ENCODE measurements at regions not wholly inside any gene's neighbourhood (a gene's known extent, or its start where the extent isn't known, plus 50 kb on each side); places are given as distances from the start of the nearest gene placed in this dataset.

DNA sequence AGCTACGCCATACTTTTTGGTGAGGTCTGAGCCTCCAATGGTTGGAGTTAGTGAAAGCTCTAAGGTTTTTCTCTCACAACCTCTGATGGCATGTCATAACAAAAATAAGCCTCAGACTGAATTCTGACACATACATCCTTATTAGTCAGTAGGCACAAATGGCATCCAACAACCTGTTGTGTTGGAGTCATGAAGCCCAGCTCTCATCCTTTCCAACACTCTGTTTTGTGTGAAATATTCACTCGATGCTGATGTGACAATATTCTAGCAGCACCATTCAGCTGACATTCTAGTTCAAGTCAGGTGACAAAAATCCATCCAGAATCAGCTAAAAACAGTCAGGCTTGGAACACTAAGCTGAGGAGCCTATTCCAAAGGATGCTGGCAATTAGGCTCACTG, 603.2 kb upstream of the ID2 start:
- DNase-seq, result no peak

DNA sequence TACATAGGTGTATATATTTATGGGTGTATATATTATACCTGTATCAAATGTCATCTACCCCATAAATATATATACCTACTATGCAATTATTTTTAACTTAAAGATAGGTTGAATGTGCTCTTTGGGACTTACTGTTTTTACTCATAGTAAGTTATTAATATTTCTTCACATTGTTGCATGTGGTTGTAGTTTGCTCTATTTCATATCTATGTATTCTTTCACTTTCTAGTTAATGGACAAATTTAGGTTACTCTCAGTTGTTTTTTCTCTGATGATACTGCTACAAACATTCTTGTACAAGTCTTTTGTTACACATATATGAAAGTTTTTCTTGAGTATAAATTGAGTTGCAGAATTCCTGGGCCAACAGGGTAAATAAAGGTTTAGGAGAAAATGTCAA, 601.8 kb upstream of the ID2 start:
- DNase-seq, result no peak

DNA sequence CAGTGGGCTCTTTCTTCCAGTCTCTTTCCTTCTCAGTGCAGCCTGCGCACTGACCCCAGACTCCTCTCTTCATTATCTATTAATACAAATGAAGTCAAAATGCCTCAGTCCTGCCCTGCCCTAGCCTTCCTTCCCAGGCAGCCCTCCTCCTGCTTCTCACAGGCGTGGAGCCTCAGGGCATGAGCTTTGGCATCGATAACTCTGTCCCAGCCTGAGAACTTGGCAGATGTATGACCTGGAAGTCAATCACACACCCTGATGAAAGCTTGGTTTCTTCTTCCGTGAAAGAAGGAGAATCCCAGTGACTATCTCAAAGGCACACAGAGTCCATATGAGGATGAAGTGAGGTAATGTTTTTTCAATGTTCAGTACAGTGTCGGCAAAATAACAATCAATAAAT, 600.7 kb upstream of the ID2 start:
- DNase-seq, result no peak

DNA sequence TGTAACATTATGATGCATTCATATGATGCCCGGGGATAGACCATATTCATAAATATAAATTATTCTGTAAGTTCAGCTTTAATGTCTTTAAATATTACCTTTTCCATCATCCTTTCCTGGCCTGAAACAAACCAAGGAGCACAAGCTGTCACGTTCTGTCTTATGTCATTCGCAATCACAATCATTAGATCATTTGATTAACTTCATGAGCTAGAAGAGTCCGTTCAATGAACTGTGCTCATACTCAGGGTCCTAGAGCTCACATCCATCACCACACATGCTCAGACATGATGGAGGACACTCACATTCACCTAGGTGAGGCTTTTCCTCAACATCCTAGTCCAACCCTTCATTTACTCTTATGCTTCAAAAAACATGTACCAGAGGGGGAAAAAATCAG, 599.0 kb upstream of the ID2 start:
- DNase-seq, result no peak

DNA sequence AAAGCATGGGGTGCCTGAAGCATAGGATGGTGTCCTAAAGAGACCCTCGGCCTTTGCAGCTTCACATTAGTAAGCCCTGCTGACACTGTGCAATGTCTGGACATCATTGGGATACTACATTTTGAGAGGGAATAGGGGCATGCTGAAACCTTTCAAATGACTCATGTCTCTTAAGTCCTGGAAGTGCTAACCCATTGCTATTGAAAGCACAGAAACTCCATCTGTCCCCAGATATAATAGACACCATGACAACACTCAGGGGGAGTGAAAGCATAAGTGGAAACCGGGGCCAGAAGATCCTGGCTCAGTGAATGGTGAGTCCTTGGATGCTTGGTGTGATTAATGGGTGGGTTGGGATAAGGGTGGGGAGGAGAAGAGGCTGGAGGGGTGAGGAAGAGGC, 595.5 kb upstream of the ID2 start:
- no peak for DNase-seq

DNA sequence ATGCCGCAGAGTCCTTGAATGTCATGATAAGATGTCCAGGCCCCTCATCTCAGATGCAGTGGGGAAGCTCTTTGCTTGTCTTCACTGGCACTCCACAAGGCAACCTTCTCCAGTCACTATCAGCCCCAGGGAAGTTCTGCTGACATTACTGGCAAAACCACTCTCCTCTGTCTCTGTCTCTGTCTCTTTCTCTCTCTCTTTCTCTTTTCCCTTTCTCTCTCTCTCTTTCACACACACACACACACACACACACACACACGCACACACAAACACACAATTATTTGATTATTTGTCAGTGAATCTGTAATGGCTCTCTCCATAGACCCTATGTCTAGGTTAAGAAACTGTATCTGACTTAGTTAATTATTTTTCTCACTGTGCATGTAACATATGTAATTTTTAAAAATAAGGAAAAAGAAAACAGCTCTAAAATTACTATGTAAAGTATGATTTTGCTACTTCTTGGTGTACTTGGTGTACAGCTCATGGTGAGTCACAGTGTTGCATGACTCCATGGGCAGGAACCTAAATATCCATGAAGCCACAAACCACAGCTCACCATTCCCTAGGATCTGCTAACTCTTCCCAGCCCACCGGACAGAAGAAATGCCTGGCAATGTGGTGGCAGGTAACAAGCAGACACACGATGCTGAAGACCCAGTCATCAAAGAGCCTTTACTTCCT, 594.9 kb upstream of the ID2 start:
- DNase-seq, result no peak

DNA sequence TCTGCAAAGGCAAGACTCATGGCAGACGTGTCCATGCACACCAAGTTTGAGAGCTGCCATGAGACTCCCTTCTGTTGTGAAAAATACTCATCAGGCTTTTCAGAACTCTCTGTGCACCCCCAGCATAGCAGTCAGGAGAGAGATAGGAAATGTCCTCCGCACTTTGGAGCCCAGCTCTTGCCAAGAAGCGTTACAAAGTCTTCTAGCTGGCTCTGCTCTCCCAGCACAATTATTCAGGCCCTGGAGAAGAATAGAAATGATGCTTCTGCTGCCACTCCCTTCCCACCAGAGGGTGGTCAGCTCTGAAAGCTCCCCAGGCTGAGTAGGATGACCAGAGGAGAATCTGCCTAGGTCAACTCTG, 594.4 kb upstream of the ID2 start:
- DNase-seq, result no peak

DNA sequence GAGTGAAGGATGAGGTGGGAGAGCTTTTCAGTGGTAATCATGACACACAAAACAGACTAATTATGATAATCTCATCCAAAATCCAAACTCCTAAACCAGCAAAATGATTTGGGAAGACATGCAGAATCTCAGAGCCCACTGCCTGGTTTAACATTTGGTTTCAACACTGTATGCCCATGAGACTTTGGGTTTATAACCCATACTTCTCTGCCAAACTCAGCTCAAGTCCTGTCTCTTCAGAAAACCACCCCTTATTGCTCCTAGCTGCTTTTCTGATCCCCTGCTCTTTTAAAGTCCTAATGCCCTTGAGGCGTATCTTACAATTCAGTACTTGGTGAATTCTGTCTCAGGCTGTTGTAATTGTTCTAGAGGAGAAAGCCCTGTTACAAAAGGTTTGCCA, 593.0 kb upstream of the ID2 start:
- DNase-seq, result no peak

DNA sequence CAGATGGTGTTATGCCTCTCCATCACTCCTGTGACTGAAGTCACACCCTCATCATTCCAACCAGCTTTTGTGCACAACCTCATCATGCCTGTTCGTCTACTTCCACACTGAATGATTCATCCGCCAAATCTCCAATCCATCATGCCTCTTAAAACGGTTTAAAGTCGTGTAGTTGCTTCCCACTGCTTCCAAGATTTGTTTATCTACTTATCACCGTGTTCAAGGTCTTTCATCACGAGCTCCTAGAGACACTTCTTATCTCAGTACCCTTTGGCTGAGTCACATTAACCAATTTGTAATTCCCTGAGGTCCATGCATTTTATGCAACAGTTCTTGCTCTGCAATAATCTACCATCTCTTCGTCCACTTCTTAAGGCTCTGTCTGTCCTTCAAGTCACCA, 592.3 kb upstream of the ID2 start:
- DNase-seq, result no peak

DNA sequence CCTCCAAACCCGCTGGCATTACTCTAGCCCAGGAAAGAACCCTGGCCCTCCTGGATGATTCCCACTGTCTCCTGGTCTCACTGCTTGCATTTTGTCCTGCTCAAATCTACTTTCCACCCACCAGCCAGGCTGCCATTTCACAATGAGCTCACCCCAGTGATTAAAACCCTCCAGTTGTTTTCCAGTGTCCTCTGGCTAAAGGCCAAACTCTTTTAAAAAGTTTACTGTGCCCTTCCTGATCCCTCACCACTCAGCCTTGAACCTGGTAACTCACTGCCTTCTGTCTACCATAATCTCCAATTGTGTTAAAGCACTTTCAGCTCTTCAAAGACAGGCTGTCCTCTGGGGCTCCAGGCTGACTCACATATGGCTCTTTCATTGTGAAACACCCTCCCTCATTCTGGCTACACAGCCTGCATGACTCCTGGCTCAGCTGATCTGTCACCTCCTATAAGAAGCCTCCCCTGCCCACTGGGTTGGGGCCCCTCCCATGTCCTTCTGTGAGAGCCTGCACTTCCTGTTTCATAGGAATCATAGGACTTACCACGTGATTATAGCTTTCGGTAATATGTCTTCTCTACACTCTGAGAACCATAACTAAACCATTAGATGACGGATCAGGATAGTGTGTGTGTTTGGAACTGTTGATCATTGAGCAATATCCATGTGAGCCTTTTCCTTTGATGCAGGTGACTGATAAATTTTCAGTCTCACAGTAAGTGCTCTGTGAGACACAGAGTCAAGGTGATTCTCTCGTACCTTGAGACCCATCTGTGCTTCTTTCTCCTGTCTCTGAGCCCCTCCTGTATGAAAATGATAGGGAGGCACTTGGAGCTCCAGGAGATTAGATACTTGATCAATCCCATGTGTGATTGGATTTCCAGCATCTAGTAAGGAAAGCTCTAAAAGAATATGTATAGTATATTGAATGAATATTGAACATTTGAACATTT, 590.8 kb upstream of the ID2 start:
- peak; percentile 80 for DNase-seq

DNA sequence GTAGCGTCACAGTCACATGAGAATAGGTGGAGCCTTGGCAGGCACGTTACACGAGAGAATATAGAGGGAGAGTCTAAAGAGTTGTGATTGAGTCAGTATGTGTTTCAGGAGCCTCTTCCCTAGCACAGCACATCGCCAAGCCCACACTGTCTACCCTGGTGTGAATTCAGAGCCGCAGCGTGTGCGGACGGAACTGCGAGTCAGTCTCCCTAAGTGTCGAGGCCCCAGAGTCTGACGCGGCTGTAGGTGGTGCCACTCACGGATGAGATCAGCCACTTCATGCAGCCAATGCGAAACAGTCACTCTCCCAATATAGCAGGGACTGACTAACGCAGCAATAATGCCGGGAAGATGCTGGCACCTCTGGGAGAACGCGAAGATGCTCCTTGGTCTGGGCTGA, 587.3 kb upstream of the ID2 start:
- DNase-seq, result no peak

DNA sequence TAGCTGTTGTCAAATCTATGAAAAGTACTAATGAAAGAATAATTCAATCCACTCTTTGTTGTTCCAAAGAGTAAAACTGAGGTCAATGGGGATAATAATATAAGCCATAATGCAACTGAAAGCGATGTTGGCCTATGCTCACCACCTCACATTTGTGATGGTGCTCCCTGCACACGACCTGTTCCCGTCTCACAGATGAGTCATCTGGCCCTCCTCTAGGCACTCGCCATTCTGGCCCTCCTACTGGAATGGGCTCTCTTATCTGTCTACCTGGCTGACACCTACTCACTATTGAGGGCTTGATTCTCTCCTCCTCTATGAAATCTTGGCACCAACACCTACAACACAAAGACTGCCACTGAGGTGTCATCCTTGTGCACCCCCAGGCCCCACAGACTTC, 585.9 kb upstream of the ID2 start:
- DNase-seq, result no peak

DNA sequence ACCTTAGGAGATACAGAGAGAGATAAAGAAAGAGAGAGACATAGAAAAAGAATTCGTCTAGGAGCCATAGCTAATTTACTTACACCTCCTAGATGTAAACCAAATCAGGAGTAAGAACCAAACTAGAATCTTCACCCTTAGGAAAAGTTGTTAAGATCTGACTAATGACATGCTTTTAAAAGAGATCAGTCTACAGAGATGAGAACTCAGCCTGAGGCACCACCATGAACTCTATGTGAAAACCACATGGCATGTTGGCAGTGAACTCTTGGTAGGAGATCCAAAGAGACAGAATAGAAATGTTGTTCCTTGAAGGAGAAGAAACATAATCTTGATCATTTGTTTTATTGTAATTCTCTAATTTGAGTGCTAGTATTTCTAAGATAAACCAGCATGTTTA, 585.4 kb upstream of the ID2 start:
- no peak for DNase-seq

DNA sequence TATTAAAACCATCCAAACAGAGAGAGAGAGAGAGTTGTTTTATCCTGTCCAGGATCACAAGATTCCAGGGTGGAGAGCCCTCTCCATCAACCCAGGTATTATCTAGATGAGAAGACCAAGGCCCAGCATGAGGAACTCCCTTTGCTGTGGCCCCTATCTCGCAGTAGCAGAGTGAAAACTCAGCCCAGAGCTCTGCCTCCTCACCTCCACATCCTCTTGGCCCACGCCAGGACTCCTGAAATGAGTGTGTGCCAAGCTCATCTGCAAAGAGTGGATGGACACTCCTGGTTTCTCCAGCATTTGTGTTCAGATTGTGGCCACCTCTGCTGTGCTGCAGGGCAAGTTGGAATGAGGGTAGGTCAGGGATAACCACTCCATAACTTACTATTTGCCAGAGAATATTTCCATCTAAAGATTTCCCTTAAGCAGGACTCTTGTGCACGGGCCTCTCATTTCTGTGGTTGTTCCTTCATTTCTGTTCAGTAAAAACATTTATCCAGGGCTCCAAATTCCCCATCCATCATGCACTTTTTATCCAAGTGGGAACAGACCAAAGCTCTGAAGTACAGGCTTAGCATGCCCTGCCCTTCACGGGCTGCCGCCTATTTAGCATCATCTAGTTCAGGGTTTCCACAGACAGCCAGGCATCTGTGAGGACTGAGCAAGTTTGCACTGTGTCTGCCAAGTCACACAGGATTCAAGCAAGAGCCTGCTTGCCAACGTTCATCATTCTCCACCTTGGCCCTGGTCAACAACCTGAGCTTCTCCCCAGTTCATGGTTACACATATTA, 583.2 kb upstream of the ID2 start:
- no peak for DNase-seq

DNA sequence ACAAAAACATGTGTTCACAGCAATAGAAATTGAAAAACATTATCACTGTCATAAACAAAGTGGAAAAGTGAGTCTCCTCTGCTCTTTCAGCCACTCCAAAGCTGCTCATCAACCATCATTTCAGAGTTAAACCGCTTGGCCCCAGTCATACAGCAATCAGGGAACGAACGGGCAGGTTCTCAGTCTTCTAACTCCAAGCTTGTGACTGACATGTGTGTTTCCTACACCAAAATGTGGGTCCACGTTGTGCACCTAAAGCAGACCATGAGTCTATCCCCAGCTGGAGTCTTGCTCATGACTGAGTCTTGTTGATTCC, 582.6 kb upstream of the ID2 start:
- no peak for DNase-seq

DNA sequence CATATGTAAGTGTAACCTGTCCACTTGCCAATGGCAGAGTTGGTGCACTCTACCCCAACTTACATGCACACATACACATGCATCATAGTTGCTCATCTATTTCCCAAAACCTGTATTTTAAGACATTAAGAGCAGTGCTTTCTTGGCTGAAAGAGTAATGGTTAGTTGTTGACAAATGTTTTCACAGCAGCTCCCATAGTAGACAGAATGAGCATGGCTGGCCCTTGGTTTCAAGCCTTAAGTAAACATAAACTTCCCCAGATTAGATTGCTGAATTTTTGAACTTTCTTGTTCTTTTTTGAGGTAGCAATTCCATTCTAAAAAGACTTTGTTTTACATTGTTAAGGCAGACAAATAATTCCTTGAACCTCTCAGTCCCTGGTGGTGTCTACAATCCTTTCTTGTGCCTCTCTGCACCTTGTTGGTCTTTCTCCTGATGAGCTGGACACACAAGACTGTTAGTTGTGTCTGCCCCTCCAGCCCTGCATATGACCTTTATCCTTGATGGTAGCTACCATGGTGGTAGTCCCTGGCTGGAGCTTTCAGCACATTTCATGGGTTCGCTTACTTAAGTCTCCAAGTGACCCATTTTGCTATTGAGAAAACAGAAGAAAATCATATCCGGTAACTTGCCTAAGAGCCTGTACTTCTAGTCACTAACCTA, 580.1 kb upstream of the ID2 start:
- no peak for DNase-seq

DNA sequence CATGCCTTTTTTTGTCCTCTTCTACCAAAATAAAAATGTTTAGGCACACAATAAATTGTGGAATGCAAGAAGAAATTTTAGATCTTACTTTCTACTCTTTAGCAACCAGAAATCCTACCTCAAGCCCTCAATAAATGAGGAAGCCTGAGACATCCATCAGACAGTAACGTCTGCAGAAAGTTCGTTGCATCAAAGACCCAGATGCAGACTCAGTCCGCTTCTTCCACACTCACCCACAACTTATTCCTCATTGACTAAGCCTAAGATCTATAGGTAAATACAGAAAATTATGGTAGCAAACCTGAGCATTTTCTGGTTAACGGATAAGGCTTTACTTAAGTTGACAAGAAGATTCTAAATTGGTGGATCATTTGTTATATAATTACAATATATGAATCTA, 579.4 kb upstream of the ID2 start:
- no peak for DNase-seq

DNA sequence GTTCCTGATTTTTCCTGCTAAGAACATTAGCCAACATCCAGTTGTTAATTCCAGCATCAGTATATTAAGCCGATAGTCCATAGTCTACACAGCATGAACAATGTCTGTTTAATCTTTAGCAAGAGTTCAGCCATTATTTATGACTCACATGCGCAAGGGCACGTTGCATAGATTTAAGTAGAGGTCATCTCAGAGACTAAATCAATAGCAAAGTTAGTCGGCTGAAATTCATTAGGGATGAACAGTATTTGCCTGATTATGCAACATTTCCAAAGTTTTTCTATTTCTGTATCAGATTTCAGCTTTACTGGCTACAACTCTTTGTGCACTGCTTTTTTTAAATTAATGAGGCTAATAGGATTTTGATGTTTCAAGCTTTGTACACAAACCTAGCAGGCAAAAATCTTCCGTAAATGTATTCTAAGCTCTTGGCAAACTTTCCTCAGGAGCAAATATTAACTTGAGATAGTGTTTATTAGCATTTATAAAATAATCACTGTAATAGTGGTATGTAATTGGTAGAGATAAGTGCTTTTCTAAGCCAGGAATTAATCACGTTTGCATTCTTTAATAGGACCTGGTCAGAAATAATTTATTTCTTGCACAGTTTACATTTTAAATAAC, 578.7 kb upstream of the ID2 start:
- no peak for DNase-seq

DNA sequence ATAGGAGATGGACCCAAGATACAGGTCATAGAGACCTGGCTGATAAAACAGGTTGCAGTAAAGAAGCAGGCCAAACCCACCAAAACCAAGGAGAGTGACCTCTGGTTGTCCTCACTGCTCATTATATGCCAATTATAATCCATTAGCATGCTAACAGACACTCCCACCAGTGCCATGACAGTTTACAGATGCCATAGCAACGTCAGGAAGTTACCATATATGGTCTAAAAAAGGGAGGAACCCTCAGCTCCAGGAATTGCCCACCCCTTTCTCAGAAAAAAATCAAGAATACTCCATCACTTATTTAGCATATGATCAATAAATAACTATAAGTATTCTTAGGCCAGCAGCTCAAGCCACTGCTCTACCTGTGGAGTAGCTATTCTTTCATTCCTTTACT, 574.7 kb upstream of the ID2 start:
- no peak for DNase-seq

DNA sequence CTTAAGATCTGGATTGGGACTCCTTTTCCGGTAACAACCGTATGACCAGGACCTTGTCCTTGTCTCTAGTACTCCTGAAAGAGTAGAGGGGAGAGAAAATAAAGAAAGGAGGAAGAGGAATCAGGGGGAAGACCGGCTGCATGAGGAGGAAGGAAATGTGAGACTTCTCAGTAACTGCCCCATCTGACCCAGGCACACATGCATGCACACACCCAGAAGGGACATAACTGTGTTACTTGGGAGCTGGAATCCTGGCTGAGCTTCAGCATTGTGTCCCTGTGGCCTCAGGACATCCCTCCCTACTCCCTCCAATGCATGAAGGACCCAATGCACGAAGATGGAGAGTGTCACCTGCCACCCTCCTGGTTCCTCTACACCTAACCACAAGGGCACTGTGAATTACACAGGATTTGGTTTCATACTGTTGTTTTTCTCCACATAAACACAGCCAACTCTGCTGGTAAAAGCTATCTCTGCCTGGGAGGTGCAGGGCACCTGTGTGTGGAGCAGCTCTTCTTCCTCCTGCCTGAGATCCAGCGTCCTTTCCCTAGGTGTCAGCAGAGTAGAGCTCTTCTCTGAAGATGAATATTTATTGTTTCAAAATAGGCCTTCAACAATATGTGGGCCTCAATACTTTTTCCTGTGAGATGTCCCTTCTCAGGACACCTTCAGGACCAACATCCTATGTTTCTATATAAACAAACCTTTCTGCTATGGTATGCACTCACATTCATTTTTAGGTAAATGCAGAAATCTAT, 574.1 kb upstream of the ID2 start:
- no peak for DNase-seq

DNA sequence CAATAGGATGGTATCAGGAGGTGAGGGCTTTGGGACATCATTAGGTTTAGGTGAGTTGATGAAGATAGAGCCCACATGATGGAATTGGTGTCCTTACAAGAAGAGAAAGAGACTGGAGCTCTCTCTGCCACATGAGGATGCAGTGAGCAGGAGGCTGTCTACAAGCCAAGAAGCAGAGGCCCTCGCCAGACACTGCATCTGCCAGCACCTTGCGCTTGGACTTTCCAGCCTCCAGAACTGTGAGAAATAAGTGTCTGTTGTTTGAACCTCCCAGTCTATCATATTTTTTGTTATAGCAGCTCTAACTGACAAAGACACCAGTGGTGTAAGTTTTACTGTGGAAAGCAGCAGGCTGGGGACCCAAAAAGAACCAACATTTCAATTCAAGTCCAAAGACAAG, 571.1 kb upstream of the ID2 start:
- no peak for DNase-seq

DNA sequence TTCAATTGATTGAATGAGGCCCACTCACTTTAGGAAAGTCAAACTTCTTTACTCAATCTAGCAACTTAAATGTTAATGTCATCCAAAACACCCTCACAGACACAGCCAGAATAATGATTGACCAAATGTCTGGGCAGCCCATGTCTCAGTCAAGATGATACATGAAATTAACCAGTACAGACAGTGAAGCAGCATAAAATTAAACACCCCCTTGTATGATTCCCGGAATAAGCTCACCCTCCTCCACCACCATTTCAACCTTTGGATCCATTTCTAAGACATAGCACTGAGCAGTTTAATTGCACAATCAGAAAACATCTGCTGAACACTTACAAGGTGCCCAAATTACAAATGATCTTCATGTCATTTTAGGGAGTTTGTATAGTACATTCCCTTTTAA, 570.7 kb upstream of the ID2 start:
- DNase-seq, result no peak

Data from CD4-positive, alpha-beta T cell treated with Interferon gamma for 1 hour (primary cell).